ENCODE measurements at regions not wholly inside any gene's neighbourhood (a gene's known extent, or its start where the extent isn't known, plus 50 kb on each side); places are given as distances from the start of the nearest gene placed in this dataset.

- TF ChIP-seq CTCF (IDR thresholded peaks at IDR 0.05) (no peak), POLR2A (IDR thresholded peaks at IDR 0.05) (no peak)
Measured at GRCh38 chr2:156215656-156216055, 116.9 kb downstream of the NR4A2 start.

Measured in right lobe of liver (tissue), 4 donors.